NCI-H774 (cell line): ENCODE measurements at regions not wholly inside any gene's neighbourhood (a gene's known extent, or its start where the extent isn't known, plus 50 kb on each side); places are given as distances from the start of the nearest gene placed in this dataset.

ENCODE experiments used
- DNase-seq: peaks from one replicate; lab custom pipeline; 2025; lab: John Stamatoyannopoulos, UW

GRCh38 chr1:191585095-191585494, 573.2 kb upstream of the RGS18 start:
- no peak for DNase-seq

GRCh38 chr1:191588905-191589304, 569.4 kb upstream of the RGS18 start:
- no peak for DNase-seq

DNA sequence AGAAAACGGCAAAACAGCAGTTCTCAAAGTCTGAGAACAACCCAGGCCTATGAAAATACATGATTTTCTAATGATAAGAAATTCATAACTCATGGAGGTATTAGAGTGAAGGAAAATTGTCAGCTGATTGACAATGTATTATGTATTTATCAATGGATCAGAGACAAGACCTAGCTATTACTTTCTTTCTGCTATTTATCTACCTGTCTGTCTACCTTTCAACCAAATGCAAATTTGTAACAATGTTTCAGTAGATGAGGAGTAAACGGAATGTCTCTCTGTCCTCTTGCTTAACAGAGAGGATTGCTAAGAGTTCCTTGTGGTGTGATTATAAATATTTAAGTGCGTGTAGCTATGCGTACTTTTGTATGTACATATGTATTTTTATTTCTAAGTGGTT, 568.7 kb upstream of the RGS18 start:
- DNase-seq = no peak

- DNase-seq = no peak
Measured at GRCh38 chr1:191590578-191590977, 567.7 kb upstream of the RGS18 start.

GRCh38 chr1:191592039-191592438, 566.2 kb upstream of the RGS18 start:
- DNase-seq = no peak

DNA sequence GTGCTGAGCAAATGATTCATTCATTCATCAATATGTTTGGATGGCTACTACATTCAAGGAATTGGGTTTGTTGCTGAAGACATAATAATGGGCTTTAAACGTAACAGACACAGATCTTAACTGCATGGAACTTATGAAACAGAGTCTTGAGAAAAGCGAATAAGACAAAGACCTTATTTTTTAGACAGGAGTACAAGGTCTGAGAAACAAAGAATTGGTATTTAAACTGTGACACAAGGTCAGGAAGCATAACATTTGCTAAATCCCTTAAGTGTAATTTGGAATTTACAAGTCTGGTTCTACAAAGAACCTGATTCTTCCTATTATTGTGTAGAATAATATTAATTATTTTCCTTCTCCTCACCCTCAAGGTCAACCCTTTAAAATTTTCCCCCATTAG, 565.4 kb upstream of the RGS18 start:
- no peak for DNase-seq

DNA sequence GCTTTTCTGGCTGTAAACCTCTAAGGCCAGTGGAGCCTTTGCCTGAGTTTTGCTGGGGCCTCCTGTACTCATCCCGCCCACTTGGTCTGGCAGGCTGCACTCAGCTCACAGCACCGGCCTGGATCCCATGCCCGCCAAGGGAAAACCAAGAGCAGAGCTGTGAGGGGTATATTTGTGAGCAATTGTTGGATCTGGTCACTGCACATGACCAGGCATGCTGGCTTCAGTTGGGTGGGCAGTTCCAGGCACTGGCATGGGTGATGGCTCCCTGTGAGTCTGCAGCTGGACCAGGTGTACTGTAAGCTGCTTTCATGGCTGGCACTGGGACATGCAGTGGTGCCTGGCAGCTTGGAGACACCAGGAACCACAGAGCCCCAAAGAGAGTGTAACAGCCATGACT, 563.1 kb upstream of the RGS18 start:
- DNase-seq = no peak

GRCh38 chr1:191608367-191608766, 549.9 kb upstream of the RGS18 start:
- DNase-seq = no peak

GRCh38 chr1:191609305-191609704, 549.0 kb upstream of the RGS18 start:
- no peak for DNase-seq

GRCh38 chr1:191615101-191615821, 543.0 kb upstream of the RGS18 start:
- no peak for DNase-seq

DNA sequence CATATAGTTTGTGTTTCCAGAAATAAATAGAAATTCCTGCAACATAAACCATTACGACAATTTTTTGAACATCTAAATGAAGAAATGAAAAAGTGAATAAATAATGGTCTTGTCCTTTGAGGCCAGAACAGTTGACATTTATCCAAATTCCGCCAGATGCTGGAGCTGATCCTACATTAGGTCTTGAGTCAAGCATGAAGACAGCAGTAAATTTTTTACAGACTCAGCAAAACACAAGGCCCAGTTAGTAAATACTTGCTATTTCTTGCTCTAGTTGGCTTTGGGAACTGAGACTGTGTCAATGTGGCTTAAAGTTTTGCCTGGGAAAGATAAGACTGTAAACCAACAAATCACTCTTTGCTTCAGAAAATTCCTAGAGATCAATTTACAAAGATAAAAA, 540.1 kb upstream of the RGS18 start:
- no peak for DNase-seq

DNA sequence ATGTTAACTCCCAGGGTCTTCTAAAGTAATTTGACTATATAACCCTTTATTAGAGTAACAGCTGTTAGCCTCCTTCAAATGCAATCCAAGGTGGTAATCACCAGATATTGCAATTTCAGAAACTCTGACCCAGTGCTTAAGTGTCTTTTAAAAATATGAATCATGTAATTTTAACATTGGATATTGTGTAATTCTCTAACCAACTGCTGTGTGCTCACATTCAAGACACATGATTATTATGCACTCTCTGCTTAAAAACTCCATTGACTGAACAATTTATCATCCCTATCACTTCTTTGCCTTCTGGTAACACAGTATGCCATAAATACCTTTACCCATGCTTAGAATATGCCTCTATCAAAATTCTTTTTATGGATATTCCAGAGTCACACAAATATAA, 537.4 kb upstream of the RGS18 start:
- DNase-seq = no peak

DNA sequence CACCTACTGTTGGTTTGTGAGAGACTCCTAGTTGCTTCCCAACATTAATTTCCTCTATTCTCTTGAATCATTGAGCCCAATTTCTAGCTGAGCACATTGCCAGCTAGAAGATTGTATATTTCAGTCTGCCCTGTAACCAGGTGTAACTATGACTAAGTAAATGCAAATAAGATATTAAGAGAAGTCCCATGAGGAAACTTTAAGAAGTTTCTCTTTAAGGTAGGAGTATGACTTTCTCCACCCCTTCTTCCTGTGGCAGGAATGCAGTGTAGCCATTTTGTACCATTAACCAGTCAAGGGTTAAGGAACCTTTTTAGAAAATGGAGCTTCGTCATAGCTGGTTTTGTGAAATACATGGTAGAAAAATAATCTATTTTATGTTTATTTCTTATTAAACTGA, 534.2 kb upstream of the RGS18 start:
- DNase-seq = no peak

DNA sequence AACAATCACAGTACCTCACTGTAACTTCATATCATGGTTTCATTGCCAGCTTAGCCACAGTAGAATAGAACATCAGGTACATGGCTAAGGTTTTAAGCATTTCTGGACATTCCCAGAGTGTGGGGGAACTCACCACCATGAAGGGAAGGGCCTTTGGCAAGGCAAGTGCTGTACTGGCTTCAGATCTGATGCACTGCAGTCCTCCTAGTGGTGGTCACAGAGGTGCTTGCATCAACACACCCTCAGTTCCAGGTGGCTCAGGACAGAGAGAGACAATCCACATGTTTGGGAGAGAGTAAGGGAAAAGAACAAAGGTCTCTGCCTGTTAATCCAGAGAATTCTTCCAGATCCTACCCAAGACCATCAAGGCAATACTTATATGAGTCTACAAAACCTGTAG, 528.4 kb upstream of the RGS18 start:
- DNase-seq = no peak

GRCh38 chr1:191634801-191635508, 523.3 kb upstream of the RGS18 start:
- DNase-seq = no peak

DNA sequence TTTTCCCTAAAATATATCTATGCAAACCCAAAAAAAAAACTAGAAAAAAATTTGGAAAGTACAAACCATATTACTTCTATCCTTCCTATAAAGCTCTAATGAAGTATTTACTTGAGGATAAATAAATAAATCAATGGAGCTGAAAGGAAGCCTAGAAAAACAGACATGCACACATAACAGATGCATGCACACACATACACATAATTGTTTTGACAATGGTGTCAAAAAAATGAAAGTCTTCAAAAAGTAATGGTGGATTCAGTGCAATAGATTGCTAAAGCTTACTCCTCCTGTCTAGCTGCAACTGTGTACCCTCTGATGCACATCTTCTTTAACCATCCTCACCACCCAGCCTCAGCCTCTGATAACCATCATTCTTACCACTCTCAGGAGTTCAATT, 521.9 kb upstream of the RGS18 start:
- DNase-seq = no peak

DNA sequence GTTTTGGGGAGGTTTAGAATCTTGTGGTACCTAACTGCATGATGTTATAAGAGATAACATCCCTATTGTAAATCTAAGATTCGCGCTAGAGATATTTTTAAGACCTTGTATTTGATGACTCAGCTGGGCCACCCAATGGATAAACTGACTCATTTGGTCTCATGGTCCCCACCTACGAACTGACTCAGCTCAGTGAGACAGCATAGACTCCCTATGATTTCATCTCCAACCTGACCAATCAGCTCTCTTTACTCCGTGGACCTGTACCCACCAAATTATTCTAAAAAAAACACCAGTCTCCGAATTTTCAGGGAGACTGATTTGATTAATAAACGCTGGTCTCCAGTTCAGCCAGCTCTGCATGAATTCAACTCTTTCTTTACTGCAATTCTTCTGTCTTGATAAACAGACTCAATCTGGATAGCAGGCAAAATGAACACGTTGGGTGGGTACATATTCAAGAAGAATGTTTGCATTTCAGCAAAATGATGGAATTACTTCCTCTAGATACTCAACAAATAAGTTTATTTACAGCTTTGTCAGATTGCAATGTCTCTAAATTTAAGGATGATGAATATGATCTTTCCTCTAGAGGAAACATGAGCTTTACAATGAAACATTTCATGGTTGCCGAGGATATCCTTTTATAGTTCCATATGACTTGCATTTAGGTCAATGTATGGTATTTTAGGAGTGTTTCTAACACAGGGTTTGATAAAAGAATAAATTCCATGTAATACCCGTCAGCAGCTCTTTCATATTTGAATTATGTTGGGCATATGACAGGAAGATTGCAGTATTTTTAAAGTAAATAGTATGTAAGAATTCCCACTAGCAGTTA, 516.6 kb upstream of the RGS18 start:
- no peak for DNase-seq

GRCh38 chr1:191643060-191643459, 515.2 kb upstream of the RGS18 start:
- no peak for DNase-seq

GRCh38 chr1:191648939-191649338, 509.3 kb upstream of the RGS18 start:
- DNase-seq = no peak

- DNase-seq = no peak
Measured at GRCh38 chr1:191662051-191662450, 496.2 kb upstream of the RGS18 start.

DNA sequence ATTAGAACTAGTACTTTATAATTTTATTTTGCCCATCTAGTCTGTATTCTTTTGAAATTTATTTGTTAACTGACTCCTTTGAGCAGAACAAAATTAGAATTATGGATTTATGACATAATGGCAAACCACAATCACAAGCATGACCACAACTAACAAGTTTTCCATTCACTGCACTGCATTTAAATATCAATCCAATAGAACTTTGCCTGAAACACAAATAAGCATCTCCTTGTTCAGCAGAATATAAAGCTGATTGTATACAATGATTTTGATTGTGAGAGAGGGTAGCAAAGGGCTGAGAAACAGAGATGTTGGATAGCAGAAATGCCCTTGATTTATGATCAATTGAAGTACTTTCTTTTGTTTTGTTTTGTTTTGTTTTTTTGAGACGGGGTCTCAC, 495.5 kb upstream of the RGS18 start:
- no peak for DNase-seq

DNA sequence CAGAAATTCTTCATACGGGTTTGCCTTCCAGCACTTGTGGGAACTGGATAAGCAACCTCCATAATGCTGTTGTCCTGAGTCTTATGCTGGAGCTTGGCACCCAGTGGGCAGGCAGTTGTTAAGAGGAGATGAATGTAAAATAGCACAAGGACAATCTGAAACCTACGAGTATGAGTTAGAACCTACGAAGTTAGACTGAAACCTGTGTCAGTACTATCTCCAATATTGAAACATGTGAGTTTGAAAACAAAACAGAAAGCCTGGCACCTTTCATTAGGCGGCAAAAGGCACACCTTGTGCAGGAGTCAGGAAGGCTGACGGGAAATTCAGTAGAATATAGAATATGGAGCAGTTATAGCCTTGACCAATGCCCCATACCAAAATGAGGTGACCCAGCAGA, 489.7 kb upstream of the RGS18 start:
- DNase-seq = no peak

- DNase-seq = no peak
Measured at GRCh38 chr1:191669629-191670028, 488.6 kb upstream of the RGS18 start.
